ENCODE measurements at regions not wholly inside any gene's neighbourhood (a gene's known extent, or its start where the extent isn't known, plus 50 kb on each side); places are given as distances from the start of the nearest gene placed in this dataset.
"Not testable (repeated sequence)": the region's sequence is repeated elsewhere in the genome, so short reads cannot be mapped to it uniquely, and the experiment has no call there.

DNA sequence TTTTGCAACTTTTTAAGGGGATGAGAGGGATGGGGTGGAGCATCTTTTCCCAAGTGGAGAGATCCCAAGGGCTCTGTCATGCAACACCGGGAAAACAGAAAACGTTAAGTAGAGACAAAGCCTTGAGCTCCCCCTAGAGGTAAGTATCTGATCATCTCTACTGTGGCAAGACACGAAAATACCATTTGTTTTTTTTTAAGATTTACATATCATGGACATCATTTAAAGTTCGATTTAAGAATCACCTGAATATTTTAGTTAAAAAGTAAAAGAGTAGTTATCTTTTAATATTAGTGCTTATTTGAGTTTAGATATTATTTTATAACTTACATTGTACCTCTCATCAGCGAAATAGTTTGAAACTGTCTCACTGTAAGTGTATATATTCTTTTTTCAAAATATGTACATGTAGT lies 200.4 kb downstream of the LRRC70 start:
- TF ChIP-seq, protein P1, sequence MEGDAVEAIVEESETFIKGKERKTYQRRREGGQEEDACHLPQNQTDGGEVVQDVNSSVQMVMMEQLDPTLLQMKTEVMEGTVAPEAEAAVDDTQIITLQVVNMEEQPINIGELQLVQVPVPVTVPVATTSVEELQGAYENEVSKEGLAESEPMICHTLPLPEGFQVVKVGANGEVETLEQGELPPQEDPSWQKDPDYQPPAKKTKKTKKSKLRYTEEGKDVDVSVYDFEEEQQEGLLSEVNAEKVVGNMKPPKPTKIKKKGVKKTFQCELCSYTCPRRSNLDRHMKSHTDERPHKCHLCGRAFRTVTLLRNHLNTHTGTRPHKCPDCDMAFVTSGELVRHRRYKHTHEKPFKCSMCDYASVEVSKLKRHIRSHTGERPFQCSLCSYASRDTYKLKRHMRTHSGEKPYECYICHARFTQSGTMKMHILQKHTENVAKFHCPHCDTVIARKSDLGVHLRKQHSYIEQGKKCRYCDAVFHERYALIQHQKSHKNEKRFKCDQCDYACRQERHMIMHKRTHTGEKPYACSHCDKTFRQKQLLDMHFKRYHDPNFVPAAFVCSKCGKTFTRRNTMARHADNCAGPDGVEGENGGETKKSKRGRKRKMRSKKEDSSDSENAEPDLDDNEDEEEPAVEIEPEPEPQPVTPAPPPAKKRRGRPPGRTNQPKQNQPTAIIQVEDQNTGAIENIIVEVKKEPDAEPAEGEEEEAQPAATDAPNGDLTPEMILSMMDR (conservative IDR thresholded peaks at IDR 0.05; ENCODE audit: low read depth, low read length): peak; percentile 79
- no peak overlapping the region for H3K4me3 ChIP-seq (ENCODE audit: low read depth, low read length)
- peak; percentile 12 for DNase-seq (ENCODE audit: low read depth)

DNA sequence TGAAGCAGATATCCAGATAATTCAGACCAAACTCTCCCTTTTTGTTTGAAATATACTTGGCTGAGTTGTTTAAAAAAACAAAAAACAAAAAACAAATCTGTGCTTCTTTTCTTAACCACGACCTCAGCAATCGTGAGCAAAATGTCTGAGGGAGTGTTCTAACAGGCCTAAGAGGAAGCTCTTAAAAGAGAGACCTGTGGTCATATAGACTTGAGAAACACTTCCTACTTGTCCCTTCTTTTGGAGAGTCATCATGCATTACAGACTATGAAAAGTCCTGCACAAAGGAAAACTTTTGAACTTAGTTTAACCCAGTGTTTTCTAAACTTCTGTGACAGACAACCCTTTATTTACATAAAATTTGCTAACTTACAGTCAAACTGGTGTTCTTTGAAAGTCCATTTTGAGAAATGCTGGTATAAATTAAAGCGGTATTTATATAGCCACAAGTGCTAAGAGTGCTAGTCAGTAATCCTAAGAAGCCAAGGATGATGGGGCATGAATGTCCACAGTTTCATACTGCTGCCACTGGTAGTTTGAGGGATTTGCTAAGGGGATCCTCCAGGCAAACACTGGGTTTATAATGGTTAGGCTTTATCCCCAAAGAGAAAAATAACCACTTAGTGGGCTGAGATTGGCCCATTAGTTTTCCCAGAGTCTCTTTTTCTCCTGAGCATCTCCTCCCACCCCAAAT lies 199.8 kb downstream of the LRRC70 start:
- DNase-seq (ENCODE audit: low read depth): no peak
- no peak overlapping the region for H3K4me3 ChIP-seq (ENCODE audit: low read depth, low read length)
- TF ChIP-seq, protein P1 (conservative IDR thresholded peaks at IDR 0.05; ENCODE audit: low read depth, low read length): no peak

DNA sequence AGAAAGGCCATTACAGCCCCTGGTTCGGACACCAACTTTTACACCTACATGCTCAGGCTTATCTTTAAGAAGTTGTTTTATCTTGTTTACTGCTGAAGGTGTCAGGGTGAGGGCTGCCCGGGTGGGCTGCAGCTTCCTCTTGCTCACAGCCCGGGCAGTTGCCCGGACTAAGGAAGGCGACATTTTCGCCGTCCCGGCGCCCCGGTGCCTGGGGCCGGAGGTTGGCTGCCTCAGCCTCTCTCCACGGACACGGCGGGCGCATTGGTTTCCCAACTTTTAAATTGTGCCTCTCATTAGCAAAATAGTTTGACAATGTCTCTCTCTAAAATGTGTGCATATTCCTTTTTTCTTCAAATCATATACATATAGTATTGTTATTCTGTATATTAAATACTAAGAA lies 198.5 kb downstream of the LRRC70 start:
- DNase-seq (ENCODE audit: low read depth); H3K4me3 ChIP-seq (ENCODE audit: low read depth, low read length): not testable (repeated sequence)

DNA sequence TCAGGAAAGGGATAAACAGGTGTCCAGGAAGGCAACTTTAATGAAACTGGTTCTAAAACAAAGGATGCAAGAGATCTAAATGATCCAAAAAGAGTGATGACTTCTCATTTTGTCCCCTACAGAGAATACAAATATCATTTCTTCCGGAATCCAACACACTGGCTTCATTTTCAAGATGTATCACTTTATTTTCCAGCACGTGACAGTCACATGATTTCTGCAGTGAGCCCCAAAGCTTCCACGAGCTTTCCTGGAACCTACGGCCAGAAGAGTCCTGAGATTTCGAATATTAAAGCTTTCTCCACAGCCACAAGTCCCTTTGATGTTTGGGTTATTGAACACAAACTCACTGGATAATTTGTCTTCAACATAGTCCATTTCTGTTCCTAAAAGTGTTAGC lies 198.0 kb downstream of the LRRC70 start:
- H3K4me3 ChIP-seq (ENCODE audit: low read depth, low read length); DNase-seq (ENCODE audit: low read depth): not testable (repeated sequence)

DNA sequence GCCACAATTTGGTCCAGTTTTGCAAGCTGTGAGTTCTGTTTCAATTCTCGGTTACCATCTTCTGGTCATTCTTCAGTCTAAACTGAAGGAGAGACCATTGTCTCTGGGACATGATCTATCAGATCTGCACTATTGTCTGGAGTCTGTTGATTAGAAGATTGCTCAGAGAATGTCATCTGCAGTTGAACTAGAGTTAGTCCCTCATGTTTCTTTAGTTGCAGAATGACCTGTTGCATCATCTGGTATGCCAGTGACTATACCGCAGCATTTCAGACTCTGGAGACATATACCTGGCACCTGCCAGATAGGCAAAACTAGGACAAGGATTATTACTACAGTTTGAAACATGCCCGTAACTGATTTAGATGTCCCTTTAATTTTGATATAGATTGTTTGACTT lies 194.8 kb downstream of the LRRC70 start:
- no peak for DNase-seq (ENCODE audit: low read depth)
- TF ChIP-seq, protein P1 (conservative IDR thresholded peaks at IDR 0.05; ENCODE audit: low read depth, low read length): no peak
- no peak overlapping the region for H3K4me3 ChIP-seq (ENCODE audit: low read depth, low read length)

DNA sequence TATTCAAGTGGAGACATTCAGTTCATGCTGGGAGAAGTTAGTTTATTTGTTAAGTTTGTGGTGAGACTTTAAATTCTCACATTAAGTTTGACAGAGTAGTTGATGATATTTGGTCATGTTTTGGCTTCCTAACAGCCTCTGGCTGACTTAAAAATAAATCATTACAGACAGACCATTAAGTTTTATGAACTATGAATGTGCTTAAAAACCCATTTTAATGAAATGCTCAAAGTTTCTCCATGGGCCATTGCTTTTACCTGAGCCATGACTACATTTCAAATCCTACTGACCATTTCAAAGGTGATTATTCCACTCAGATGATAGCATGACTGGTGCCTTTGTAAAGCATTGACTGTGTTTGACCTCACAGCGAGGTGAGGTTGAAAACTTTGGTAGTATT lies 192.7 kb downstream of the LRRC70 start:
- H3K4me3 ChIP-seq (ENCODE audit: low read depth, low read length): no peak overlapping the region
- DNase-seq (ENCODE audit: low read depth): peak; percentile 7
- TF ChIP-seq, protein P1 (conservative IDR thresholded peaks at IDR 0.05; ENCODE audit: low read depth, low read length): no peak

DNA sequence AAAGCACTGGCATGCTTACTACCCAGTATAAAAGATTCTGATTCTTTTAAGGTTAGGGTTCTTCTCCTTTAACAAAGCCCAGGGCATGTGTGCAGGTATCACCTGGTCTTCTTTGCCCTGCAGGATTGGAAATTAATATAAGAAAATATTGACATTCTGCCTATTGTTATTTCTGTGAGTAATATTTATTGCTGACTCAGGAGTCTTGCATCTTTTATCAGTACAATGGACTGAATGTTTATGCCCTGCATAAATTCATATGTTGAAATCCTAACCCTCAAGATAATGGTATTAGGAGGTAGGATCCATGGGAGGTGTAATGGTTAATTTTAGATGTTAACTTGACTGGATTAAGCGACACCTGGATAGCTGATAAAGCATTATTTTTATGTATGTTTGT lies 189.0 kb downstream of the LRRC70 start:
- H3K4me3 ChIP-seq (ENCODE audit: low read depth, low read length): no peak overlapping the region
- DNase-seq (ENCODE audit: low read depth): no peak
- TF ChIP-seq, protein P1 (conservative IDR thresholded peaks at IDR 0.05; ENCODE audit: low read depth, low read length): no peak

DNA sequence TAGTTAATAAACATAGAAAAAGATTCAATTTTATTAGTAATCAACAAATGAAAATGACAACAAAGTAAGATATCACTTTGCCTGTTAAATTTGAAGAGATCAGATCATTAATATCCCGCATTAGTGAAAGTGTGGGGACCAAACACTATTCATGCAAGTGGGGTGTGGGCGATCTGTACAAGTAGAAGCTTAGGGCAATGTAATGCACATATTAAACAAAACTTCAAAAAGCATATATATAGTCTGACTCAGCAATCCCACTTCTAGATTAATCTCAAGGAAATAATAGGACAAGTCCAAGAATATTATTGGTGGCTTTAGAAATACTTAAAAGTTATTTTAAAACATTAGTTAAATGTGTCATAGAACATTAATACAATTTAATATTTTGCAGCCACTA lies 188.5 kb downstream of the LRRC70 start:
- H3K4me3 ChIP-seq (ENCODE audit: low read depth, low read length): no peak overlapping the region
- no peak for DNase-seq (ENCODE audit: low read depth)
- TF ChIP-seq, protein P1 (conservative IDR thresholded peaks at IDR 0.05; ENCODE audit: low read depth, low read length): no peak

All from epithelial cell of proximal tubule (primary cell).